ENCODE measurements at regions not wholly inside any gene's neighbourhood (a gene's known extent, or its start where the extent isn't known, plus 50 kb on each side); places are given as distances from the start of the nearest gene placed in this dataset.

DNA sequence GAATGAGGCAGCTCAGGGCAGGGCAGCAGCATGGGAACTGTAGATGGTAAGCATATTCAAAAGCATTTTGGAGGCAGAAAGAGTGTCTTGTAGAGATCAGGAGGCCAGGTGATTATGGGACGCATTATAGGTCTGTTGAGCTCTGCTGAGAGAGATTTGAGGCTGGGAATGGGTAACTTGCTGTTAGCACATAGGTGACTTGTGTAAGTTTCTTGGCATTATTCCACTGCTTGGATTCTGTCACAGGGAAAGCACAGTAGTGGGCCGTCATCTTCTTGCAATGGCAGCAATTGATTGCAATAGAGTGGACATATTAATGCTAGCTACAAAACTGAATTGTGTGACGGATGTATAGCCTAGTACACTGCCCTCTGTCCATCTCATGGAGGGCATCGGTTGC lies 434.3 kb upstream of the IGFBP3 start:
- no peaks in the 10 kb centered on the region for H3K36me3 ChIP-seq (ENCODE audit: control insufficient read depth, insufficient read depth, low read length)
- no peaks in the 10 kb centered on the region for H3K4me1 ChIP-seq (ENCODE audit: control insufficient read depth, insufficient read depth, low read length)
- H3K4me1 Mint-ChIP-seq: no peaks in the 10 kb centered on the region
- H3K9me3 ChIP-seq (ENCODE audit: control insufficient read depth, insufficient read depth, low read length): no peaks in the 10 kb centered on the region
- H3K4me3 Mint-ChIP-seq: no peak overlapping the region
- no peak for DNase-seq
- H3K4me3 ChIP-seq (ENCODE audit: low read length): no peak overlapping the region
- ATAC-seq: no peak
- intact Hi-C loops (cut with micrococcal nuclease): no loop called here
- TF ChIP-seq, protein P1, sequence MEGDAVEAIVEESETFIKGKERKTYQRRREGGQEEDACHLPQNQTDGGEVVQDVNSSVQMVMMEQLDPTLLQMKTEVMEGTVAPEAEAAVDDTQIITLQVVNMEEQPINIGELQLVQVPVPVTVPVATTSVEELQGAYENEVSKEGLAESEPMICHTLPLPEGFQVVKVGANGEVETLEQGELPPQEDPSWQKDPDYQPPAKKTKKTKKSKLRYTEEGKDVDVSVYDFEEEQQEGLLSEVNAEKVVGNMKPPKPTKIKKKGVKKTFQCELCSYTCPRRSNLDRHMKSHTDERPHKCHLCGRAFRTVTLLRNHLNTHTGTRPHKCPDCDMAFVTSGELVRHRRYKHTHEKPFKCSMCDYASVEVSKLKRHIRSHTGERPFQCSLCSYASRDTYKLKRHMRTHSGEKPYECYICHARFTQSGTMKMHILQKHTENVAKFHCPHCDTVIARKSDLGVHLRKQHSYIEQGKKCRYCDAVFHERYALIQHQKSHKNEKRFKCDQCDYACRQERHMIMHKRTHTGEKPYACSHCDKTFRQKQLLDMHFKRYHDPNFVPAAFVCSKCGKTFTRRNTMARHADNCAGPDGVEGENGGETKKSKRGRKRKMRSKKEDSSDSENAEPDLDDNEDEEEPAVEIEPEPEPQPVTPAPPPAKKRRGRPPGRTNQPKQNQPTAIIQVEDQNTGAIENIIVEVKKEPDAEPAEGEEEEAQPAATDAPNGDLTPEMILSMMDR (IDR thresholded peaks at IDR 0.05): no peak
- no peaks in the 10 kb centered on the region for H3K27me3 ChIP-seq (ENCODE audit: control insufficient read depth, insufficient read depth, low read length)
- WGBS (ENCODE audit: insufficient coverage): 74% methylated on average over 3 of the region's 4 CpGs
- H3K27me3 Mint-ChIP-seq (ENCODE audit: low read depth in 2 of 2): peaks cover 0 to 3% of the 10 kb centered on the region in 2 donors
- no peaks in the 10 kb centered on the region for H3K36me3 Mint-ChIP-seq
- H3K27ac ChIP-seq (ENCODE audit: low read length): no peak overlapping the region
- H3K27ac Mint-ChIP-seq: no peak overlapping the region
- peaks cover under 1 to 2% of the 10 kb centered on the region in 2 donors for H3K9me3 Mint-ChIP-seq

DNA sequence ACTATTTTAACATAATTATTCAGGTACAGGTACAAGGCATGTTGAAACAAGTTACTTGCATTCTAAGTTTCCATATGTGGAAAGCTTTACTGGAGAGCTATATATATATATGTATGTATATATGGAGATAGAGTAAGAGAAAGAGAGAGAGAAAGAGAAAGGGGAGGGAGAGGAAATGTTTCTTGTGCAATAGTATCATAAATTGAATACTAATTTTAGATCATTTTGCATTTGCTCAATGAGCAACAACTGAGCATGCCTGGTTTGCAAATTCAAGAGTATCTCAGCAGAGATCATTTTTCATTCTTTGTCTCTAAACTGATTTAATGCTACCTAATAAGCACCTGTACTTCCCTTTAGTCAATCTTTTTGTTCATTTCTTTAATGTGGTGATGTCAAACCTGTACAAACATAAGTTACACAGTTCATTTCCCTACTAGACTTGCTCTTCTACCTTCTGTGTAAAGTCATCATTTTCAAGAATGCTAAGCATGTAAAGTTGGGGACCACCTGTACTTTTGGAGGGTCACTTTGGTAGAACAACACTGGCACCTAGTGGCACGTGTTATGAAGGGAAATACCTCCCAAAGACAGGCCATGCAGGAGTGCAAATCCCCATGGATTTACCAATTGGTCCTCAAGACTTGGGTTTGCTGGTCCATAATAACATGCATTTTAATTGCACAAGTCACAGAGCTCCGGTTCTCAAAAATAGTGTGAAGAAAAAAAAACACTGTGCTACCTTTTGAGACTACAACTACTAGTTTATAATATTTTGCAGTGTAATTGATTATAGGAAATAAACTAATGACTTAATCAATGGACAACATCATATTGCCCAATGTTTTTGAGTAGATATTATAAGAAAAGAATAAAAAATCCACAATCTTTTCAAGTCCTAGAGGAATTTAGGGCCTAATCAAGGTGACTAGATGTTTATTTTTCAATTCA lies 431.2 kb upstream of the IGFBP3 start:
- peaks cover 0 to 3% of the 10 kb centered on the region in 2 donors for H3K27me3 Mint-ChIP-seq (ENCODE audit: low read depth in 2 of 2)
- peaks cover 0 to 2% of the 10 kb centered on the region in 2 donors for H3K9me3 Mint-ChIP-seq
- Histone ChIP-seq H3K4me3 (ENCODE audit: low read length) (no peak overlapping the region), H3K9me3 (ENCODE audit: control insufficient read depth, insufficient read depth, low read length) (no peaks in the 10 kb centered on the region), H3K36me3 (ENCODE audit: control insufficient read depth, insufficient read depth, low read length) (no peaks in the 10 kb centered on the region), H3K27ac (ENCODE audit: low read length) (no peak overlapping the region), H3K27me3 (ENCODE audit: control insufficient read depth, insufficient read depth, low read length) (no peaks in the 10 kb centered on the region), H3K4me1 (ENCODE audit: control insufficient read depth, insufficient read depth, low read length) (no peaks in the 10 kb centered on the region)
- no peaks in the 10 kb centered on the region for H3K4me1 Mint-ChIP-seq
- TF ChIP-seq, protein P1 (IDR thresholded peaks at IDR 0.05): peak; percentile 23
- no peaks in the 10 kb centered on the region for H3K36me3 Mint-ChIP-seq
- ATAC-seq (peak in 1 of 3 donors; percentile 39), DNase-seq (peak in 1 of 2 donors; percentile 52)
- 0% methylated on average over 1 of the region's 2 CpGs for WGBS (ENCODE audit: insufficient coverage)
- no peak overlapping the region for H3K27ac Mint-ChIP-seq
- H3K4me3 Mint-ChIP-seq: no peak overlapping the region
- intact Hi-C loops (cut with micrococcal nuclease): loop anchor here (1.0 kb wide), 1 partner anchor 435 kb away; no protein-coding TSS in a partner anchor

DNA sequence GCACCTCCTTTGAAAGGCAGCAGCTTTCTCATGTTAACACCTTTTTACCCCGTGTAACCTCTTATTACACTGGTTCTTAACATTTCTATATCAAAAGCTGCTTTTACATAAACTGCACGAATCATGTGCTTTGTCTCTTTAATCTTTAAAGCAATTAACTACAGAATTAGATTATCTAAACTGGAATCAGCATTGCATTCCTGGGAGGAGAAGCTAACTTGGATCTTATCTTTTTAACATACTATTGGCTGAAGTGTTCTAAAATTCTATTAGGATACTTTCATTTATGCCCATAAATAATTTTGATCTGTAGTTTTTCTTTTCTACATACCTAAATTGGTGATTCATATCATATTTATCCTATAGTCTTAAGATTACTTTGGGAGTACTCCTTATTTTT lies 428.4 kb upstream of the IGFBP3 start:
- Histone ChIP-seq H3K27me3 (ENCODE audit: control insufficient read depth, insufficient read depth, low read length) (no peaks in the 10 kb centered on the region), H3K4me3 (ENCODE audit: low read length) (no peak overlapping the region), H3K9me3 (ENCODE audit: control insufficient read depth, insufficient read depth, low read length) (no peaks in the 10 kb centered on the region), H3K4me1 (ENCODE audit: control insufficient read depth, insufficient read depth, low read length) (no peaks in the 10 kb centered on the region), H3K36me3 (ENCODE audit: control insufficient read depth, insufficient read depth, low read length) (no peaks in the 10 kb centered on the region), H3K27ac (ENCODE audit: low read length) (no peak overlapping the region)
- DNase-seq: no peak
- peaks cover 5 to 6% of the 10 kb centered on the region in 2 donors for H3K9me3 Mint-ChIP-seq
- no peaks in the 10 kb centered on the region for H3K4me1 Mint-ChIP-seq
- TF ChIP-seq, protein P1 (IDR thresholded peaks at IDR 0.05): no peak
- H3K27ac Mint-ChIP-seq: no peak overlapping the region
- H3K4me3 Mint-ChIP-seq: no peak overlapping the region
- H3K27me3 Mint-ChIP-seq (ENCODE audit: low read depth in 2 of 2): peaks cover 0 to 3% of the 10 kb centered on the region in 2 donors
- H3K36me3 Mint-ChIP-seq: no peaks in the 10 kb centered on the region
- no peak for ATAC-seq
- intact Hi-C loops (cut with micrococcal nuclease): no loop called here
- WGBS (ENCODE audit: insufficient coverage): 47% methylated on average over 2 of the region's 2 CpGs

All from natural killer cell (primary cell).